HG02938 (cell line): ENCODE measurements at regions not wholly inside any gene's neighbourhood (a gene's known extent, or its start where the extent isn't known, plus 50 kb on each side); places are given as distances from the start of the nearest gene placed in this dataset.

Source experiments
- ATAC-seq: cut with Tn5 transposase; IDR thresholded peaks from one replicate; pipeline ENCODE4 v1.9.1; 2021; ENCODE audit warnings: mild to moderate bottlenecking, moderate library complexity; ENCODE audit not compliant: unreplicated experiment

DNA sequence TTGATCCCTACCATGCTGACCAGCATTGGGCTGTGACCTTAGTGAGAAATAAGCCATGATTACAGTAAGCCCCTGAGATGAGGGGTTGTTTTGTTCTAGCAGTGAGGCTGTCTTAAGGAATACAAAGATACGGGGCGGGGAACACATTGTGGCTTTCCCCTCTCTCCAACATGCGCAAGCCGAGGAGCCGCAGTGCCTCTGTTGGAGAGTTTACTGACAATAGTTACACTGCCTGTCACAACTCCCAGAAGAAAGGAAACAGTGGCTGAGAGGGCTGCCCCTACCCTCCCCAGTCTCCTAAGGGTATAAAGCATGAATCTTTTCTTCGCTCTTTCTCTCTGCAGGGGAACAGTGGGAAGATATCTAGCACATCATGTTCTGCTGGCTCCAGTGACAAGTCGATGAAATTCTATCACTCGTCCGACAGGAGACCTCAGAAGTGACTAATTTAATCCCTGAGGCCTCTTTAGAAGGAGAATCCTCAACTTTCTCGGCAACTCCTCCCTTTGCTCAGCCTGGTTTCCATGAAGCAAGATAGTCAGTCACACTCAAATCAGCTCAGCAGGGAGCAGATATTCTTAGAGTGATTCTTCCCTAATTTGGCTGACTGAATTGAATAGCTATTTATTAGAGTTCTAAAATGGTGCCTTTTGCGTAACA, 409.0 kb upstream of the PROK2 start:
- ATAC-seq = no peak

DNA sequence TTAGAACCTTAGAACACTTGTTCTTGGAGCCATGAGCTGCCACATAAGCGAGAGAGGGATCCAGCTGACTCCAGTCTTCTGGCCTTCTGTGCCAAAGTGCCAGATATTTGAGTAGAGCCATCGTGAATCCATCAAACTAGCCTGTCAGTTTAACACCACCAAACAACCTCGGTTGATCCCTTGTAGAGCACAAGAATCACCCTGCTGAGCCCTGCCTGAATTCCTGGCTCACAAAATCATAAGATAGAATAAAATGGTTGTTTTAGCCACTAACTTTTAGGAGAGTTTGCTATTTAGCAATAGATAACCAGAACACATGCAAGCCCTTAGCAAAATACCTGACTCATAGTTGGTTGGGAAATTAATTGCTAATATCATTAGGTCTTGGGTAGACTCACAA, 407.6 kb upstream of the PROK2 start:
- no peak for ATAC-seq

DNA sequence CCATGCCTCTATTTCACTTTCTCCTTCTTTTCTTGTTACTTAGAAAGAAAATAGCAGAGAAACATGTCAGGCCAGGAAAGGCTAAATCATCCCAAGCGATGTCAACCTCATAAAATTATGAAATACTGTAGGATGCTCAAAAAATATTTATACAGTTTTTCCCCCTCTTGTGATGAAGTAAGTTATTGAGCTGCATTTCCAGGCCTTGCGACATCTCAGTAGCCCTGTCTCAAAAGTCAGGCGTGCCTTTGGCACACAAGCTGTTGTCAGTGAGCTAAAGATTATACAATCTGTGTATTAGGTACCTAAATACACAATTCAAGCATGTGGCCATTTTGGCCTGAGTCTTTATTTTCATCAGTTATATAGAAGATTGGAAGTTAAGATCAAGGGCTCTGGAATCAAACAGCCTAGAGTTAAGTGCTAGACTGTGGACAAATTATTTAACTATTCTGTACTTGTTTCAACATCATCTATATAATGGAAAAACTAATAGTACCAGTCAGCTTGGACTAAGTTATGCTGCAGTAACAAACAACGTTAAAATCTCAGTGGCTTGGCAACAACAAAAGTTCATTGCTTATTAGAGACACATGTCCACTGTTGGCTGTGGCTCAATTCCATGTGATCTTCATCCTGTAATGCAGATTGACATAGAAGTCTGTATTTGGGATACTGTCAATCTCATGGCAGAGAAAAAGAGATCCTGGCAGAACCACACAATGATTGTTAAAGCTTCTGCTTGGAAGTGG, 406.4 kb upstream of the PROK2 start:
- no peak for ATAC-seq

DNA sequence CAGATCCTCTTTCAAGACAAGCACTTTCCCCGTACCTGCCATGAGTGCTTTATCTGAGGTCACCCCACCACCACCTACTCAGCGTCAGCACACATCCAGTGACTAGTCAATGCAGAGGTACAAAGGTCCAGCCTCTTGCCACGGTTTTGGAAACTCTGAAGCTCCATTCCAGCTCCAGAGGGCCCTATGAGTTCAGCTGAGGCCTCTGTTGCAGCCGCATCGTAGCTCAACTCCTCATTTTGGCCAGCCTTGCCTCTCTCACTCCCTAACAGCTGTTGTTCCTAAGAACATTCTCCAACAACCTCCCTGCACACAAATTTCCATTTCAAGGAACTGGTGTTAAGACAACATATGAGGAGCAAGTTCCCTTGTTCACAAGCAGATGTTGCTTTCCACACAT, 405.1 kb upstream of the PROK2 start:
- ATAC-seq = no peak

DNA sequence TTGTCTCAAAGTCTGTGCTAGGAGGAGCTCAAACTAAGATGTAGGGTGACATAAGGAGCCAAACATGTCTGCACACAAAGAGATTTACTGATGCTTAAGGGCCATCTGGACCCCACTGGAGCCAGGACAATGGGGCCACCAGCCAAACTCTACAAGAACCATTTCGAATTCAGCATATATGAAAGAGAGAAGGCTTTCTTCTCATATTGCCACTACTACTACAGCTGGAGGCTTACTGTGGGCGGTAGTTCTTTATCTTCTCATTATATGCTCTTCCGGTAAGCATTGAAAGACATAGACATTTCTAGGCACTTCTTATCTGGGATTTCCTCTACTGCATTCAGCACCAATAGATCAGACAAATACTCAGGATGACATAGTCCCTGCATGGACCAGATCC, 404.4 kb upstream of the PROK2 start:
- ATAC-seq = no peak

DNA sequence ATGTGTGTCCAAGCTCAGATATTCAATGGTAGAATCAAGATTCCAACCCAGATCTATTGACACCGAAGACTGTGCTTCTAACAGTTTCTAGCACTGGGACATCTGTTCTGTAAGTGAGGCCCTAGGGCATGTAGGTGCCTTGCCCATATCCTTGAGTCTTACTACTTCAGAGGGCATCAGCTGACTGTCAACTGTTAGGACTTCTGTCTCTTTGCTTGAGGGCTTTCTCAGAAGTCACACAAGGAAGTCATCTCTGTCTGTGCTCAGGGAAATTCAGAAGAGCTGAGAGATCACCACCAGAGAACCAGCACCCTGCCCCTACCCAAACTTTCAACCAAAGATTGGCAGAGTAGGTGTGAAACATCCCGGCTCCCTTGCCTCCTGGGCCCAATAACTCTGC, 403.6 kb upstream of the PROK2 start:
- ATAC-seq = no peak

DNA sequence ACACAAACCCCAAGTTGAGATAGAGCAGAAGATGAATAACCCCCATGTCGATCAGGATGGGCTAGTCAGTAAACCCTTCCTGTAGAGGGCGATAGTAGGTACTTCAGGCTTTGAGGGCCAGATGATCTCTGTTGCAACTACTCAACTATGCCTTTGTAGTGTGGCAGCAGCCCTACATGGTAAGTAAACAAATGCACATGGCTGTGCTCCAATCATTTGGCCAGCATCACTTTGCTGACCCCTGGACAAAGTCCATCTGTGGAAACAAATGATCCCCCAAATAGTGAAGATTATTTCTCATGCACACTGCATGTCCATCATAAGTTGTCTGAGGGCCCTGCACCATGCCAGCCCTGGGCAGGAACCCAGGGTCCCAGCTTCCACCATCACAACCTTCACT, 402.2 kb upstream of the PROK2 start:
- no peak for ATAC-seq

DNA sequence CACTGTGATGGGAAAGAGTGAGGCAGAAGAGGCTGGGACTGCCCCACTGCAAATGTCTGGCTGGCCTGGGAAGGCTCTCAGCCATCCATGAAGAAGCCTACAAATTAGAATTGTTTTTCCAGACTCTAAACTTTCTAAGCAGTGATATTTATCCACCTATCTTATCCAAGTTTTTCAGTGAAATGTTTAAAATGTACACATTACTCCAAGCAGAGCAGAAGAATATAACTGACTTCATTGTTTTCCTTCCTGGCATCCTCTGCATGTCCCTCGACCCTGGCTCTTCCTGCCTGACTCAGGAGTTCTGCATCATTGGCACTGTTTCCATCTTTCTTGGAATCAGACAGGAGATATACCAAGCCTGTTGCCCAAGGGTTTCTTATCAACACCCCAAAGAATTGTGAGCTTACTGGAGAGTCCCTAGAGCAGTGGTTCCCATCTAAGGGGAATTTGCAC, 401.5 kb upstream of the PROK2 start:
- no peak for ATAC-seq

DNA sequence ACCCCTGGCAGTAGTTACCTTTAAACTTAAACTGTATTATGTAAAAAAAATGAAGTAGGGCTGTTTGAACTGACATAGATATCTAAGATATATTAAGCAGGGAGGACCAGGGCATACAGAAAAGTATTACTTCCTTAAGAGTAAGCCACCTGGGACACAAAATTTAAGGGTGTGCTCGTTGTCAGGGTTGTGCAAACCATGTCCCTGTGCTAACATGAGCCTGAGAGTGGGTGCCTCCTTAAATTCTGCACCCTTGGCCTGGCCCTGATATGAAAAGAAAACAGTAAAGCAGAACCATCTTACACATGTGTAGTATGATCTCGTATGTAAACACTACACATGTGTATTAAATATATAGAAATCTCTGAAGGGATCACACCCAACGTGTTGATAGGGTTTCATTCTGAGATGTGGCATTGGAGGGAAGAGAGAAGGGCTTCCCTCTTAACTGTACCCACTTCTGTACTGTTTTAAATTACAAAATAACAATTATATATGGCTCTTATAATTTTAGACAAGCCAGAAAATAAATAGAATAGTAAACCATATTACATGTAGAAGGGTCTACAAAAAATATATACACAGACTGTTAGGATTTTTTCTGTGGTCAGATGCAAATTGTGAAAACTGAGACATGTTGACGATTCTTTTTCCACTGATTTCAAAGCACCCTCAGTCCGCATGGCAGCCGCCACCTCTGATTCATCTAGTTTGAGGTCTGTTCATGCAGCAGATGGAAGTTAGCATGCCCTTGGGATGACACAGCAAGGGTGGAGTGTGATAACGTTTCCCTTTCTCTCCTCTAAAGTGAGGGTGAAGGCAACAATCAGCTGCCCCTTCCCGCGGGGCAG, 400.8 kb upstream of the PROK2 start:
- no peak for ATAC-seq

DNA sequence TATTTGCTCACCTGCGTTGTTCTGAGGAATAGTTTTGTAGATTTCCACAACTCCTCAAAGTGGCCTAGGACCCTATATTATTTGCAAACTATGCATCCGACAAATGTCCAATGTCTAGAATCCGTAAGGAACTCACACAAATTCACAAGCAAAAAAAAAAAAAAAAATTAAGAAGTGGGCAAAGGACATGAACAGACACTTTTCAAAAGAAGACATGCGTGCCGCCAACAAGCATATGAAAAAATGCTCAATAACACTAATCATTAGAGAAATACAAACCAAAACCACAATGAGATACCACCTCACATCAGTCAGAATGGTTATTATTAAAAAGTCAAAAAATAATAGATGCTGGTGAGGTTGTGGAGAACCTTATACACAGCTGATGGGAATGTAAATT, 398.5 kb upstream of the PROK2 start:
- ATAC-seq = no peak

DNA sequence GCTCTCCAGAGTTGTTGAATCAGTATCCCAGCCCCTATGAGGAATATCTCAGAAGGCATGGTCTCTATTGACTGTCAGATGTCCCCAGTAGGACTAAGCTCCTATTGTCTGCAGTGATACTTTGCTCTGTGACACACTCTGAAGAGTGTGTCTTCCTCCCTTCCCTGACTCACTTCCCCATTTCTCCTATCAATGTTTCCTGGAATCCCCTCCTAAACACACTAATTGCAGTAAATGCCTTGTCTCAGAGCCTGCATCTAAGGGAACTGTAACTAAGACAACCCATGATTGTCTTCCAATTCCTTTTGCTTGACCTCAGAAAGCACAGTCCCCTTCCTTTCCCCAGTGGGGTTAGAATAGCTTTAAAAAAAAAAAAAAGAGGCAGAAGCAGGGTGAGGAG, 397.3 kb upstream of the PROK2 start:
- no peak for ATAC-seq

DNA sequence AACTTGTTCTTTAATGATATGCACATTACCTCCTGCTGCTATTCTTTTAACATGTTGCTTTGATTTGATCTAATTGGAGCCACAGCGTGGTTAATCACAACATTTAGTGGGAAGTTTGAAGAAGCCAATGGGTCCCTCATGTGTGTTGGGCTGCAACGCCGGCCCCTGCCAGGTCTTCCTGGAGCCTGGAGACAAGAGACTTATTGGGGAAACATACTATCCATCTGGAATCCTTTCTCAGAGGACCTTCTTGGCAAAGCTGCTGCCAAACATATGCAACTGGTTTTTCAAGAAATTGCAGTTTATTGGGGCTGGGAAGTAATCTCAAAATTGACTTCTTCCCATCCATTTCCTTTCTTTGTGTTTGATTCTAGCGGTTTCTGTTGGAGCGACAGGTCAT, 396.3 kb upstream of the PROK2 start:
- ATAC-seq = no peak

DNA sequence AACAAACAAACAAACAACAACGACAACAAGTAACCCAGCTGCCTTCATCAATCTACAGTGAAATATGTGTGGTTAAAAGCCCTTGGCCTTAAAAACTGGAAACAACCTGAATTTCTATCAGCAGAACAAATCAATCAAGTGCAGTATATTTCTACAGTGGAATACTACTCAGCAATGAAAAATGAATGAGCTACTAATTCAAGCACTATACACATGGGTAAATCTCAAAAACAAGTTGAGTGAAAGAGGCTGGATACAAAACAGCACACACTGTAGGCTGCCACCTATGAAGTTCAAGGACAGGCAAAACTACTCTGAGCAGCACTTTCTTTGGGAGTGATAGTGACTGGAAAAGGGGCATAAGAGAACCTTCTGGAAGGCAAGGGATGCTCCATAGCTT, 395.5 kb upstream of the PROK2 start:
- ATAC-seq = no peak

DNA sequence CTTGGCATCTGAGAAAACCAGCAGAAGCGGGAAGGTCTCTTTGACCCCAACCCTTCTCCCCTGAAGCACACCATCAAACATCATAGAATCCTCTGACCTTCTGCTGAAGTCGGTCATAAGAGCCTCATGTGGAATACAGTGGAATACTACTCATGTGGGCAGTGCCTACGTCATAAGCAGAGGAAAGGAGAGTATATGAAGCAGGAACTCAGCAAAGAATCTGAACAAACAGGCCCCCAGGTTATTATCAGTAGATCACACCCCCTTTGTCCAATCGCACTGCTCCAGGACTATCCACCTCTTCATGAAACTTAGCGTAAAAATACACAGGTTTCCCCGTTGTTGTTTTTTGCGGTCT, 394.1 kb upstream of the PROK2 start:
- no peak for ATAC-seq

DNA sequence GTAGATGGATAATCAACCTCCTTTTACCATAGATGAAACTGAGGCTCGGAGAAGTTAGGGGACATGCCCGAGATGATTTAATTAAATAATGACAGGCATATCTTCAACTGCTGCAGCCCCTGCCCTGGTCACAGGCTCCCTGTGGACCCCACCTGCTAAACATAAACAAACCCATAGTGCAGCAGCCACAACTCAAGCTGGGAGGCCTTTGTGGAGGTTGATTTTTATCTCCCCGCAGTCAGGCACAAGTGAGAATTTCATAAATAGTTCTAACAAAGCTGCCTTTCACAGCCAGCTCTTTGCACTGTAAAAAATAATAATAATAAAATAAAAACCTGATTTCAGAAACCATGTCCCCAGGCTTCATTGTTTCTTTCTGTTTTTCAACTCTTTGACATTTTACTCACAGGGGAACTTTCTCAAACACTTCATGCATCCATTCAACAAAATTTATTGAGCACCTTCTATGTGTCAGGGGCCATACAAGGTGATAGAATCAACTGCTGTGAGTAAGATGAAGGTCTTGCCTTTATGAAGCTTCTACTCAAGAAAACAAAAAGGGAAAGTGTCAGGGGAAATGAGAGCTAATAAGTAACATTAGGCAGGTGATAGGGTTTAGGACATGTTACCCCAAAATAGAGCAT, 393.6 kb upstream of the PROK2 start:
- ATAC-seq = no peak

DNA sequence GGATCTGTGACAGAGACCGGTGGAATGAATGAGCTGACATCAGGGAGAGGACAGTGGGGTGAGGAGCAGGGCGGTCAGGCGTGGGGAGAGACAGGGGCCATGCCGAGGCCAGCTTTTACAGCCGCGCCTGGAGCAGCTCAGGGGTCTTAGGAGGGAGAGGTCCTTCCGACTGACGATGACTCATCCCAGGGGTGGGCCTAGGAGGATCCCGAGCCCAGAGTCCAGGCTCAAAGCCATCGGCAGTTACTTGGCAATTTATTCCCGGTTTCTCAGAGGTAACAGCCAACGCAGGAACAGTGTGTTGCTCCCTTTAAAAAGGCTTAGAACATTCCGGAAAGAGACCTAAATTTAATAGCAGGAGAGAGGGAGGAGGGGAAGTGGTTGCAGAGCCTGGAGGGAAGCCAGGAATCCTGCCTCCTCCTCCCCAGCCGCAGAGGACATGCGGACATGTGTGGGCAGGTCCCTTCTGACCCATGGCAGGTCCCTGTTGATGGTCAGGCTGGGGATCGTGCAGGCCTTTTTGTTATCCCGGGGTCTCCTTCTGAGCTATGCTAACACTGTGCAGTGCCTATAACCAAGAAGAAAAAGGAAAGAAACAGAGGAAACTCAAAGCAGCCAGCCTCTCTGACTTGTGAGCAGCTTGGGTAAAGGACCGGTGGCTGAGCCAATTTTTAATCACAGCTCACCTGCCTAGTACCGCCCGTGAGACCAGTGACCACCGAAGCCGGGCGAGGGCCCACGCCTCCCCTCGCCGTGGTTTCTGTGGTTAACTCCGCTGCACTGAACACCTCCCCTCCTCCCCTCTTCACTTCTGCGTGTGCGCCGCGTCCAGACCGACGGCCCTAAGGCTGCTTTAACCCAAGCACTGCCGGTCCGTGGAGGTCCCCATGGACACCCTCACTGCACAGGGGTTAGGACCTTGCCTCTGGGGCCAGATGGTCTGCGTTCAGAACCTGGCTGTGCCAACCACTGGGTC, 392.4 kb upstream of the PROK2 start:
- ATAC-seq = peak; percentile 2

DNA sequence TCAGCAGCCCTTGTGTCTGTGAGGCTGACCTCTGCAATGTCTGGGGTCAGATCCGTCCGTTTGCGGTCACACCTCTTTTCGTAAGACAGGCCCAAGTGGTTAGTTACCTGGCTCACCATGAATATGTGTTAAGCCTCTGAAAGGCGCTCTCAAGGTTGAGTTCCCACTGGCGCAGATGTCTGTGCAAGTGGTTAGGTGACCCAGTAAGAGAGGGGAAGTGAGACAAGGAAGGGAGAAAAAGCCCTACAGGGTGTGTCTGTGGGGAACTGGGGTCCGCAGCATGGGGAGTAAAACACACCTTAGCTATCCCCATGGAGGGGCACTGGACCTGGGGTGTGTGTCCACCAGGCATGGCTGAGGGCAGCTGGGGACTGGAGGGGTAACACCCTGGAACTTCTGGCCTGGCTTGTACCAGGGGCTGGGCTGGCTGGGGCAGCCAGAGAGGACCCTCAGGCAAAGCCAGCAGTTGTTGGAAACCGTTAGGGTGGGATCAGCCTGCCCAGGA, 391.6 kb upstream of the PROK2 start:
- peak; percentile 92 for ATAC-seq

DNA sequence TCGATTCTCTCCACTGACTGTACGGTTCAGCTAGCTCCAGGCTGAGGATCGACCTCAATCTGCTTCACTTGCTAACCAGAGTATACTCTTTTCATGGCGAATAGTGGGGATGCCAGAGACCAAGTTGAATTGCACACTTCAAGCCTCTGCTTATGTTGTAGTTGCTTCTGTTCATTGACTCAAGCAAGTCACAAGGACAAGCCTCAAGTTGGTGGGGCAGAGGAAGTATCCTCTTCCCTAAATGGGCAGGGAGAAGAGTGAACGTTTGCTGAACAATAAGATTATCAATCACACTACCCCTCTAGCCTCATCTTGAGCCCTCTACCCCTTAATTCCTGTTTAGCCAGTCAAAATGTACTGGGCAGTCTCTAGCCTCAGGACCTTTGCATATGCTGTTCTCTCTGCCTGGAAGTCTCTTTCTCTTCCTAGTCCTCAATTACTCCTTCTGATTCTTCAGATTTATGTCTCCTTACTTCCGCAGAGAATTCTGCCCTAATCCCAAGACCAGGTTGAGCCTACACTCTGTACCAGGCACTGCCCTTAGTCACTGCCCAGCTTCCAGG, 390.4 kb upstream of the PROK2 start:
- no peak for ATAC-seq

DNA sequence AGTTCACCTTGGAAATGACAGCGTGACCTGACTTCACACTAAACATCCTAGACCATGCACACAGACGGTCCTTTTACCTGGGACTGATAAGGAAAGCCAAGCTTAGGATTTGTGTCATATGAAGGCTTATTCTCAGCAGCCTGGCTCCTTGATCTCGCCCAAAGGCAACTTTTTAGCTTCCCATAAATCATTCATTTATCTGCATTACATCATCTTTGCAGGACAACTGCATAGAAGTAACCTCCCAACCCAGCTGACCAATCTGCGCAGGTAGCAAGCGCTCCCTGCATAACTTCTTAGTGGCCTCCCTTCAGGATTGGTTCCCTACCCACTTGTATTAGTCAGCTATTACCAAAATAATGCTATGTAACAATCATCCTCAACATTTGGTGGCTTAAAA, 389.9 kb upstream of the PROK2 start:
- ATAC-seq = no peak

DNA sequence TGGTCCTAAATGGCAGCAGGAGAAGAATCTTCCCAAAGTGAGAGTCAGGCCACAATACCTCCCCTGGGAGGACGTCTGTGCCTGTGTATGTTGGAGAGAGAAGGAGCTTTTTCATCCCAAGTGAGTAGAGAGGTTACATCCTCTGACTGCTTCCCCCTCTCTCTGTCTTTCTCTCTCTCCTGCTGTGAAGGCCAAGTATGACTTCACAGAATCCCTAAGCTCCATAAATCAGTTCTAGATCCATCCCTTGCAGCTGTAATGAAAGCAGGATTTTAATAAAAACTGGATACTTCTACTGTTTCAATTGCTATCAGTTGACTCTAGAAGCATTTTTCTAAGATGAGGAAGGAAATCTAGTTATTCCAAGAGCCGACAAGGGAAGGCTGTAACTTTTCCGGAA, 389.1 kb upstream of the PROK2 start:
- ATAC-seq = no peak
